Lower leg skin (tissue), 3 donors: ENCODE measurements at regions not wholly inside any gene's neighbourhood (a gene's known extent, or its start where the extent isn't known, plus 50 kb on each side); places are given as distances from the start of the nearest gene placed in this dataset.

Experiments used
- CTCF ChIP-seq, 3 donors: fragments of 450-650 bp; IDR thresholded peaks; one replicate each; pipeline ENCODE4 v1.5.1; 2016; ENCODE audit warnings: antibody characterized with exemption in 3 of 3, mild to moderate bottlenecking in 3 of 3, moderate library complexity in 2 of 3
- POLR2A ChIP-seq, 2 donors: fragments of 450-650 bp; IDR thresholded peaks; one replicate each; pipeline ENCODE4 v1.6.1; 2016 to 2017; ENCODE audit warnings: antibody characterized with exemption in 2 of 2, mild to moderate bottlenecking in 1 of 2, moderate library complexity in 1 of 2

- TF ChIP-seq CTCF (IDR thresholded peaks at IDR 0.05) (no peak), POLR2A (IDR thresholded peaks at IDR 0.05) (no peak)
These were observed 614.8 kb downstream of the KIF4B start for GRCh38 chr5:155628346-155628745.
